IMR-90 (cell line): ENCODE measurements at regions not wholly inside any gene's neighbourhood (a gene's known extent, or its start where the extent isn't known, plus 50 kb on each side); places are given as distances from the start of the nearest gene placed in this dataset.

Experiments
- ATAC-seq: fragments of 200-7000 bp; cut with Tn5 transposase; 2 replicates; pipeline ENCODE4 v1.9.1; 2020; ENCODE audit warnings: low read depth, mild to moderate bottlenecking, moderate library complexity
- BruUV-seq: library from RNA; stranded (reverse); fragments of 400-500 nt; replicated peaks from 2 replicates; lab custom pipeline; 2021; lab: Mats Ljungman, UMichigan
- CTCF ChIA-PET: fragments of 300-600 bp; formaldehyde crosslinking; extraction: SDS; loops from one replicate; lab custom pipeline; 2021; ENCODE audit warnings: antibody characterized with exemption; lab: Yijun Ruan, JAX
- POLR2A ChIA-PET: fragments of 300-600 bp; sonication (Branson Sonifier 250); formaldehyde crosslinking; loops from one replicate; lab custom pipeline; 2022; ENCODE audit warnings: antibody characterized with exemption; ENCODE audit not compliant: unreplicated experiment; lab: Charles Lee
- DNase-seq: peaks from one replicate; pipeline ENCODE4 v3.0.0; 2013
- H2AFZ ChIP-seq: replicated peaks from 2 replicates; pipeline ENCODE3; 2013; ENCODE audit warnings: low read length, mild to moderate bottlenecking; ENCODE audit not compliant: poor library complexity
- H2AK5ac ChIP-seq: 2 replicates; pipeline ENCODE4 v1.6.1; 2013; ENCODE audit warnings: low read depth, low read length, inconsistent platforms
- H2AK9ac ChIP-seq: replicated peaks from 2 replicates; pipeline ENCODE3; 2013; ENCODE audit warnings: mild to moderate bottlenecking, low read depth, low read length, moderate library complexity; ENCODE audit not compliant: poor library complexity
- H2BK120ac ChIP-seq: 2 replicates; pipeline ENCODE4 v1.6.1; 2013; ENCODE audit warnings: low read depth, low read length, inconsistent platforms
- H2BK15ac ChIP-seq: 3 replicates; pipeline ENCODE4 v1.6.1; 2013; ENCODE audit warnings: low read depth, low read length, inconsistent platforms
- H2BK20ac ChIP-seq: 2 replicates; pipeline ENCODE4 v1.6.1; 2013; ENCODE audit warnings: low read depth, mild to moderate bottlenecking, inconsistent platforms, low read length, moderate library complexity
- H2BK5ac ChIP-seq: 2 replicates; pipeline ENCODE4 v1.6.1; 2013; ENCODE audit warnings: mild to moderate bottlenecking, low read depth, low read length, inconsistent platforms; ENCODE audit not compliant: poor library complexity, severe bottlenecking
- H3K14ac ChIP-seq: replicated peaks from 2 replicates; pipeline ENCODE4 v1.6.1; 2013; ENCODE audit warnings: low read depth, low read length, inconsistent platforms
- H3K18ac ChIP-seq: 2 replicates; pipeline ENCODE4 v1.6.1; 2013; ENCODE audit warnings: low read depth, low read length, control low read depth
- H3K23ac ChIP-seq: 2 replicates; pipeline ENCODE4 v1.6.1; 2013; ENCODE audit warnings: low read depth, low read length, inconsistent platforms
- H3K27ac ChIP-seq: 2 replicates; pipeline ENCODE4 v1.5.1; 2013; ENCODE audit warnings: mild to moderate bottlenecking, control low read depth, low read length; ENCODE audit not compliant: insufficient read depth
- H3K27me3 ChIP-seq: 2 replicates; pipeline ENCODE4 v1.6.1; 2013; ENCODE audit warnings: low read length; ENCODE audit not compliant: control insufficient read depth, insufficient read depth
- H3K36me3 ChIP-seq: 2 replicates; pipeline ENCODE4 v1.6.1; 2013; ENCODE audit warnings: low read length, mixed read lengths; ENCODE audit not compliant: control insufficient read depth, insufficient read depth
- H3K4ac ChIP-seq: 2 replicates; pipeline ENCODE4 v1.6.1; 2013; ENCODE audit warnings: low read depth, low read length, inconsistent platforms
- H3K4me1 ChIP-seq: 2 replicates; pipeline ENCODE4 v1.6.1; 2013; ENCODE audit warnings: low read length, mixed read lengths; ENCODE audit not compliant: control insufficient read depth, insufficient read depth
- H3K4me2 ChIP-seq: 2 replicates; pipeline ENCODE4 v1.6.1; 2013; ENCODE audit warnings: low read depth, mild to moderate bottlenecking, control low read depth, low read length, moderate library complexity
- H3K4me3 ChIP-seq: 2 replicates; pipeline ENCODE4 v1.5.1; 2013; ENCODE audit warnings: low read depth, mild to moderate bottlenecking, control low read depth, low read length, moderate library complexity; ENCODE audit not compliant: insufficient read depth
- H3K56ac ChIP-seq: 2 replicates; pipeline ENCODE4 v1.6.1; 2013; ENCODE audit warnings: low read length, inconsistent platforms; ENCODE audit not compliant: insufficient read depth; ENCODE audit errors: extremely low read depth
- H3K79me1 ChIP-seq, 2 experiments: 2 replicates each; pipeline ENCODE4 v1.6.1; 2013; ENCODE audit warnings: low read length in 2 of 2, inconsistent platforms in 1 of 2, low read depth in 1 of 2
- H3K9ac ChIP-seq: 2 replicates; pipeline ENCODE4 v1.6.1; 2013; ENCODE audit warnings: low read depth, low read length, control low read depth
- H3K9me1 ChIP-seq: 2 replicates; pipeline ENCODE4 v1.6.1; 2013; ENCODE audit warnings: low read length, inconsistent platforms; ENCODE audit not compliant: insufficient read depth
- H3K9me3 ChIP-seq: 2 replicates; pipeline ENCODE4 v1.6.1; 2013; ENCODE audit warnings: low read length; ENCODE audit not compliant: control insufficient read depth, insufficient read depth
- H4K20me1 ChIP-seq: 2 replicates; pipeline ENCODE4 v1.6.1; 2013; ENCODE audit warnings: low read length, inconsistent platforms; ENCODE audit not compliant: insufficient read depth
- H4K5ac ChIP-seq: 2 replicates; pipeline ENCODE4 v1.6.1; 2013; ENCODE audit warnings: mild to moderate bottlenecking, low read depth, low read length, control low read depth
- H4K8ac ChIP-seq, 2 experiments: 2 replicates each; pipeline ENCODE4 v1.6.1; 2013; ENCODE audit warnings: low read depth in 2 of 2, low read length in 2 of 2, control low read depth in 1 of 2, inconsistent platforms in 1 of 2
- H4K91ac ChIP-seq: 2 replicates; pipeline ENCODE4 v1.6.1; 2013; ENCODE audit warnings: low read depth, low read length, inconsistent platforms; ENCODE audit not compliant: insufficient read depth
- MAZ ChIP-seq: IDR thresholded peaks from 2 replicates; pipeline ENCODE4 v1.6.1; 2012; ENCODE audit warnings: low read depth, mild to moderate bottlenecking, low read length, improper control_type of control experiment, moderate library complexity, borderline replicate concordance
- POLR2A ChIP-seq: IDR thresholded peaks from 2 replicates; pipeline ENCODE4 v1.6.1; 2012; ENCODE audit warnings: mild to moderate bottlenecking, low read depth, low read length
- RCOR1 ChIP-seq: IDR thresholded peaks from 2 replicates; pipeline ENCODE4 v1.6.1; 2012; ENCODE audit warnings: mild to moderate bottlenecking, low read length, improper control_type of control experiment; ENCODE audit not compliant: insufficient replicate concordance
- RFX5 ChIP-seq: IDR thresholded peaks from 2 replicates; pipeline ENCODE4 v1.8.0; 2012; ENCODE audit warnings: low read depth, mild to moderate bottlenecking, low read length, moderate library complexity
- WGBS, 2 experiments: methylation state at CpG; one replicate each; pipeline versions ENCODE4 v1.1.5 to v1.1.7; 2013; ENCODE audit warnings: missing lambda C conversion rate in 2 of 2; ENCODE audit not compliant: insufficient read length in 1 of 2; ENCODE audit errors: extremely low coverage in 2 of 2; 5-methylcytosine and 5-hydroxymethylcytosine counted together
- dilution Hi-C: fragments of 300-500 bp; cut with HindIII; formaldehyde crosslinking; loops from one replicate; pipeline ENCODE4 v1.14.3; 2018; ENCODE audit warnings: low sequenced_read_pairs; ENCODE audit not compliant: unreplicated experiment
- in situ Hi-C: fragments of 300-500 bp; cut with MboI; formaldehyde crosslinking; loops from 3 replicates; pipeline ENCODE4 v1.14.3; 2019; ENCODE audit warnings: low sequenced_read_pairs, inconsistent platforms, mixed read lengths
- intact Hi-C: fragments of 100-400 bp; cut with micrococcal nuclease; formaldehyde crosslinking; loops from 2 replicates; pipeline ENCODE4 v1.10.0; 2022
- TF ChIP-seq, protein P1 (sequence below): conservative IDR thresholded peaks from 2 replicates; pipeline ENCODE4 v1.5.1; 2012; ENCODE audit warnings: mild to moderate bottlenecking, low read depth, low read length, improper control_type of control experiment

DNA sequence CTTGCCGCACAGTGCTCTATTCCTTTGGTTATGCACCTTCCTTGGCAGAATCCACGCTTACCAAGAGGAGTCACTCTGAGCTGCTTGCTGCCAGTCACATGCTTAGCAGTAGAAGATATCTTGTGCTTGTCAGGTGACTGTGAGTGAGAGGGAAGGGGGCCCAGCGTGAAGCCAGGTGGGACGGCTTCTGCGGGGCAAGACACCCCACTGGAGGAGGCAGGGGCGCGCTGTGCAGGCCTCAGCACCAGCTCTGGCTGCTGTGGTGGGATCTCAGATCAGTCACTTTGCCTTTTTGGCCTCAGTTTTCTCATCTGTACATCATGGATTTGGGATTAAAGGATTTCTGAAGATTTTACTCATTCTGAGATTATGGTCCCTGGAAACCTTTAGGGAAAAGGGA lies 63.9 kb upstream of the B3GAT1 start:
- Histone ChIP-seq H2AK9ac (no peak overlapping the region), H4K20me1 (no peaks in the 10 kb centered on the region), H3K18ac (no peak overlapping the region), H2AK5ac (no peak overlapping the region), H2BK15ac (no peak overlapping the region), H3K36me3 (no peaks in the 10 kb centered on the region), H3K27me3 (no peaks in the 10 kb centered on the region), H3K9ac (no peak overlapping the region), H3K9me3 (peaks cover 61% of the 10 kb centered on the region), H3K27ac (no peak overlapping the region), H3K4ac (no peak overlapping the region), H3K14ac (no peak overlapping the region), H2BK20ac (no peak overlapping the region), H4K8ac (no peak overlapping the region), H2AFZ (no peak overlapping the region), H3K56ac (no peak overlapping the region), H4K5ac (no peak overlapping the region), H3K9me1 (no peaks in the 10 kb centered on the region), H3K4me2 (no peak overlapping the region), H2BK120ac (no peak overlapping the region), H3K79me1 (no peaks in the 10 kb centered on the region), H3K4me3 (no peak overlapping the region), H3K4me1 (no peaks in the 10 kb centered on the region), H3K23ac (no peak overlapping the region), H2BK5ac (no peak overlapping the region), H4K91ac (no peak overlapping the region)
- TF ChIP-seq MAZ = no peak
- TF ChIP-seq RFX5 = no peak
- TF ChIP-seq, protein P1, sequence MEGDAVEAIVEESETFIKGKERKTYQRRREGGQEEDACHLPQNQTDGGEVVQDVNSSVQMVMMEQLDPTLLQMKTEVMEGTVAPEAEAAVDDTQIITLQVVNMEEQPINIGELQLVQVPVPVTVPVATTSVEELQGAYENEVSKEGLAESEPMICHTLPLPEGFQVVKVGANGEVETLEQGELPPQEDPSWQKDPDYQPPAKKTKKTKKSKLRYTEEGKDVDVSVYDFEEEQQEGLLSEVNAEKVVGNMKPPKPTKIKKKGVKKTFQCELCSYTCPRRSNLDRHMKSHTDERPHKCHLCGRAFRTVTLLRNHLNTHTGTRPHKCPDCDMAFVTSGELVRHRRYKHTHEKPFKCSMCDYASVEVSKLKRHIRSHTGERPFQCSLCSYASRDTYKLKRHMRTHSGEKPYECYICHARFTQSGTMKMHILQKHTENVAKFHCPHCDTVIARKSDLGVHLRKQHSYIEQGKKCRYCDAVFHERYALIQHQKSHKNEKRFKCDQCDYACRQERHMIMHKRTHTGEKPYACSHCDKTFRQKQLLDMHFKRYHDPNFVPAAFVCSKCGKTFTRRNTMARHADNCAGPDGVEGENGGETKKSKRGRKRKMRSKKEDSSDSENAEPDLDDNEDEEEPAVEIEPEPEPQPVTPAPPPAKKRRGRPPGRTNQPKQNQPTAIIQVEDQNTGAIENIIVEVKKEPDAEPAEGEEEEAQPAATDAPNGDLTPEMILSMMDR = no peak
- TF ChIP-seq RCOR1 = no peak
- no peak for TF ChIP-seq POLR2A
- ChIA-PET POLR2A (no interaction called here), CTCF (no interaction called here)
- intact Hi-C loops (no loop called here), dilution Hi-C loops (no loop called here), in situ Hi-C loops (no loop called here)
- no TSS peak for BruUV-seq
- DNase-seq (no peak), ATAC-seq (no peak)
- WGBS, 2 experiments = no CpG with 5 or more reads among the region's 7 CpGs
